ENCODE measurements at regions not wholly inside any gene's neighbourhood (a gene's known extent, or its start where the extent isn't known, plus 50 kb on each side); places are given as distances from the start of the nearest gene placed in this dataset.

DNA sequence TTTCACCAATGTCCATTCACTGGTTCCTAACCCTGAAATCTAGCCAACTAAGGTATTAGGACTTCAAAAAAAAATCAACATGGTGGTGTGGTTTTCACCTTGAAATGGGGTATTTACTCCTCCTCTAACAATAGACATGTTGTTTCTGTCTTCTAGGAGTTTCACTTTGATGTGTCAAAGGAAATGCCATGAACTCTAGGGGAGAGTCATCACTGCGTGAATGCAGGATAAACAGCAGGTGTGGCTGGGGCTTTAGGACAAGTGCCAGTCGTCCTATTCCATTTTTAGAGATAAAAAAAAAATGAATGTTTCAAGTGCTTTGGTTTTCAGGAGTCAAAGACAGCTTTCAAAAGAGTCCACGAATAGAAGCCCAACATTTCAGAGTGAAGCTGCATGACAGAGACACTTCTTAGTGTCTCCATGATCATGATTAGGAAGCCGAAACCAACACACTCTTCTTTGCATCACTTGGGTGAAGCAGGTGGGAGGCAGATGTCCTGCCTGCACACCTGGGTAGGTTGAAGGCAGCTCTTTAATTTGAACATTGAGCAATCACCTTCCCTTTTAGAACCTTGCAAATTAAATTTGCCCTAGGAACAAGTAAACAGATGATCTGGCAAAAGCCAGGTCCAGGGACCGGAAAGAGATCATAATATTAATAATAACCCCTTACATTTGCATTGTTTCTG is 328.5 kb upstream of the PRDM1 start:
- no peak overlapping the region for H3K4me3 ChIP-seq
- no peak overlapping the region for H3K27ac ChIP-seq (replicated peaks)
- no peaks in the 10 kb centered on the region for H3K27me3 ChIP-seq (ENCODE audit: low read depth)
- no peak for DNase-seq
- H3K4me1 ChIP-seq = no peaks in the 10 kb centered on the region
- TF ChIP-seq, protein P1, sequence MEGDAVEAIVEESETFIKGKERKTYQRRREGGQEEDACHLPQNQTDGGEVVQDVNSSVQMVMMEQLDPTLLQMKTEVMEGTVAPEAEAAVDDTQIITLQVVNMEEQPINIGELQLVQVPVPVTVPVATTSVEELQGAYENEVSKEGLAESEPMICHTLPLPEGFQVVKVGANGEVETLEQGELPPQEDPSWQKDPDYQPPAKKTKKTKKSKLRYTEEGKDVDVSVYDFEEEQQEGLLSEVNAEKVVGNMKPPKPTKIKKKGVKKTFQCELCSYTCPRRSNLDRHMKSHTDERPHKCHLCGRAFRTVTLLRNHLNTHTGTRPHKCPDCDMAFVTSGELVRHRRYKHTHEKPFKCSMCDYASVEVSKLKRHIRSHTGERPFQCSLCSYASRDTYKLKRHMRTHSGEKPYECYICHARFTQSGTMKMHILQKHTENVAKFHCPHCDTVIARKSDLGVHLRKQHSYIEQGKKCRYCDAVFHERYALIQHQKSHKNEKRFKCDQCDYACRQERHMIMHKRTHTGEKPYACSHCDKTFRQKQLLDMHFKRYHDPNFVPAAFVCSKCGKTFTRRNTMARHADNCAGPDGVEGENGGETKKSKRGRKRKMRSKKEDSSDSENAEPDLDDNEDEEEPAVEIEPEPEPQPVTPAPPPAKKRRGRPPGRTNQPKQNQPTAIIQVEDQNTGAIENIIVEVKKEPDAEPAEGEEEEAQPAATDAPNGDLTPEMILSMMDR (IDR thresholded peaks at IDR 0.05; ENCODE audit: borderline replicate concordance) = no peak
- no peaks in the 10 kb centered on the region for H3K36me3 ChIP-seq
- H3K9me3 ChIP-seq (replicated peaks) = no peaks in the 10 kb centered on the region
- intact Hi-C loops (cut with micrococcal nuclease) = no loop called here

DNA sequence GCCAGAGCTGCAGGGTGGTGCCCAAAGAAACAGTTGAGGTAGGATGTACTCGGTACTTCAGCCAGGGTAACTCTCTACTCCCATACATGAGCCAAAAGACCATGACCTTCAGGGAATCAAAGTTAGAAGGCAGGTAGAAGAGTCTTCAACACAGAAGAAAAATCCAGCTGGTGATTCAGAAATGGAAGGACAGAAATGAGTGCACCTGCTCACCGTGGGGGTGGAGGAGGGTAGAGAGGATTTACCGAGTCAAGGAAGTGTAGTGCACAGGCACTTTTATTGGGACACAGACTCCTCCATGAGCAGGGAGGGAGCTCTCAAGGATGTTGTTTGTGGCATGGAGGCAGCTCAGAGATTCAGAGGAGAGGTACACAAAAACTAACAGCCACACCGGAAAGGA is 330.3 kb upstream of the PRDM1 start:
- TF ChIP-seq, protein P1 (IDR thresholded peaks at IDR 0.05; ENCODE audit: borderline replicate concordance) = no peak
- no peaks in the 10 kb centered on the region for H3K9me3 ChIP-seq (replicated peaks)
- intact Hi-C loops (cut with micrococcal nuclease) = no loop called here
- H3K27me3 ChIP-seq (ENCODE audit: low read depth) = no peaks in the 10 kb centered on the region
- H3K36me3 ChIP-seq = no peaks in the 10 kb centered on the region
- no peak for DNase-seq
- H3K4me3 ChIP-seq = no peak overlapping the region
- H3K27ac ChIP-seq (replicated peaks) = no peak overlapping the region
- H3K4me1 ChIP-seq = no peaks in the 10 kb centered on the region

DNA sequence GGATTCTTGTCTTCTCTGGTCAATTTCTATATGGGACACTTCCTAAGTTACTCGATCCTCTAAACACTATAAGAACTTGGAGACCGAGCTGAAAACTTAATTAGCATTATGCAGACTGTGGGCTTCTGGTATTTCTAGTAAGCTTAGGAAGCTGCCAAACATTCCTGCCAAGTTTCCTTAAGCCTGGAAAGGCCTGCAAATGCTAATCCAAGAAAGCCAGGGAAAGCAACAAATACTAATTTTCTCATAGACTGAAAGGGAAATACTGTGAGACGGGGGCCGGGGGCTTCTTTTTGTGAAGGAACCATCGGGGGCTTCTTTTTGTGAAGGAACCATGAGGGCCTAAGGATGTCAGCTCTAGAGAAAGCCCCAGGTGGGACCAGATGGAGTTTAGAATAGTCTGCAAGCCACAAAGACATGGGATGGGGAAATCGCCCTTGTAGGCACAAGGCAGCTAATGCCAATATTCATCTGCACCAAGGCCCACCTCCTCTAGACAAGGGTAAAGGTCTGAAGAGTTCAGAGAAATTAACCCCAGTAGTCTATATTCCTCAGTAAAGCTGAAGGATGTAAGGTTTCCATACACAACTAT is 332.4 kb upstream of the PRDM1 start:
- Histone ChIP-seq H3K4me3 (no peak overlapping the region), H3K27me3 (ENCODE audit: low read depth) (no peaks in the 10 kb centered on the region), H3K9me3 (replicated peaks) (no peaks in the 10 kb centered on the region), H3K36me3 (no peaks in the 10 kb centered on the region), H3K4me1 (no peaks in the 10 kb centered on the region), H3K27ac (replicated peaks) (no peak overlapping the region)
- DNase-seq = no peak
- intact Hi-C loops (cut with micrococcal nuclease) = no loop called here
- TF ChIP-seq, protein P1 (IDR thresholded peaks at IDR 0.05; ENCODE audit: borderline replicate concordance) = no peak

DNA sequence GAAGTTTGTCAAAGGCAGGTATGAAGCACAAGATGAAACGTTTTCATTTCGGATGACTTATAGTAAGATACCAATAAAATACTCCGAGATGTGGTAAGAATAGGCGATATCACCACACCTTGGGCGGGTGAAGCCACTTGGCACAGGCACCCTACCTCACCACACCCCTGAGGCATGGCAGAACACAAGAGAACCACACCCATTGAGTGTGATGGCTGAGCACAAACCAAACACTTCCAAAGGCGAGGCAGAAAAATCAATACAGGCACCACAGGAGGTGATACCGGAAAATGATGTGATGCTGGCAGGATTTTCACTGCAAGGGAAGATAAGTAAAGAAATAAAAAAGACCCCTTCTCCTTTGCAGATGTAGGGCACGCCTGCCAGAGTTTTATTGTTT is 332.9 kb upstream of the PRDM1 start:
- Histone ChIP-seq H3K27me3 (ENCODE audit: low read depth) (no peaks in the 10 kb centered on the region), H3K4me1 (no peaks in the 10 kb centered on the region), H3K4me3 (no peak overlapping the region), H3K36me3 (no peaks in the 10 kb centered on the region), H3K9me3 (replicated peaks) (no peaks in the 10 kb centered on the region), H3K27ac (replicated peaks) (no peak overlapping the region)
- no peak for DNase-seq
- intact Hi-C loops (cut with micrococcal nuclease) = no loop called here
- TF ChIP-seq, protein P1 (IDR thresholded peaks at IDR 0.05; ENCODE audit: borderline replicate concordance) = no peak

DNA sequence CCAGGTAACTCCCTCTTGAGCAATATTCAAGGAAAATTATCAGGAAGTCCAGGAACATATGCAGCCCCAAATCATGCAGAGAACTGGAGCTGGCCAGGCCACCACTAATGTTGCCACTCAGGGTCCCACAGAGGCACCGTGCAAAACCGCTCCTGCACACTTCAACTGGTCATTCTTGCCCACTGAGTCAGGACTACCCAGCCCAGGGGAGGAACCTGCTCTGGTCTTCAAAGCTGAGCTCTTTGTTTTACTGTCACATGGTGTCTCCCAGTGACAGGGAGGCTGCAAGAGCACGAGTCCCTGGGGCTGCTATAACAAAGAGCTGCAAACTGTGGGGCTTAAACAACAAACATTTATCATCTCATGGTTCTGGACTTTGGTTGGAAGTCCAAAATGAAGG is 336.0 kb upstream of the PRDM1 start:
- H3K4me3 ChIP-seq = no peak overlapping the region
- TF ChIP-seq, protein P1 (IDR thresholded peaks at IDR 0.05; ENCODE audit: borderline replicate concordance) = no peak
- DNase-seq = no peak
- H3K4me1 ChIP-seq = no peaks in the 10 kb centered on the region
- no peaks in the 10 kb centered on the region for H3K9me3 ChIP-seq (replicated peaks)
- no peaks in the 10 kb centered on the region for H3K27me3 ChIP-seq (ENCODE audit: low read depth)
- no peak overlapping the region for H3K27ac ChIP-seq (replicated peaks)
- H3K36me3 ChIP-seq = no peaks in the 10 kb centered on the region
- intact Hi-C loops (cut with micrococcal nuclease) = no loop called here

Measured in left ventricle myocardium inferior (tissue), 1 donor.